Activated T-helper 1 cell treated with Interleukin-2 at 50 U/mL for 16 hours (primary cell): ENCODE measurements at regions not wholly inside any gene's neighbourhood (a gene's known extent, or its start where the extent isn't known, plus 50 kb on each side); places are given as distances from the start of the nearest gene placed in this dataset.

Experiments used
- DNase-seq: peaks from one replicate; pipeline ENCODE4 v3.0.0-alpha.2; 2020; ENCODE audit warnings: low read depth

DNA sequence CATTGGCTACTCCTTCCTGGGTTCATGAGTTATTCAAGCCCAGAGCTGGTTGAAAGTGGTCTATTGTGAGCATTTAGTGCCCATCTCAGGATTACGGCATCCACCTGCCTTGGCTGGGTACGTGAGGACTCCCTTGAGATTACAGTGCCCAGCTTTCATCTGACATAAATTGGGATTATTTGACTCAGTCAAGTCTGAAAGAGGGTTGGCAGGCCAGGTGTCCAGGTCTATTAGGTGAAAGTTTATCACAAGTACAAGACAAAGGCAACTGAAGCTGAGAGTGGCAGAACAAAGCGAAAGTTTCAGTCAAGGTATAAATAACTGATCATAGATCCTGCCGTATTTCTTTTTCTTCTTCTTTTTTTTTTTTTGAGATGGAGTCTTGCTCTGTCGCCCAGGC is 84.6 kb upstream of the ATF7IP start:
- DNase-seq: no peak

DNA sequence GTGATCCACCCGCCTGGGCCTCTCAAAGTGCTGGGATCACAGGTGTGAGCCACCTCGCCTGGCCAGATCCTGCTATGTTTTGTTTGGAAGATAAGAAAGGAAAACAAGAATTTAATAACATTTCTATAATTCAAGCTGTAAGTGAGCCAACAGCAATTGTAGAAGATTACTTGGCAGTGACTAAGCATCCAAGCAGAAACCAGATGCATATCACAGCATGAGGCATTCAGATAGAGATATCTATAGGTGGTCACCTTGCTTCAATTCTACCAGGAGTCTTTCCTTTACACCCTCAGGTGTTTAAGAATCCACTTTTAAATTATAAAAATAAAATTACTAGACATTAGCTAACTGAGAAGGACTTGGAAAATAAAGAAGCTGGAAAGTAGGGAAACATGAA is 83.9 kb upstream of the ATF7IP start:
- DNase-seq: no peak

DNA sequence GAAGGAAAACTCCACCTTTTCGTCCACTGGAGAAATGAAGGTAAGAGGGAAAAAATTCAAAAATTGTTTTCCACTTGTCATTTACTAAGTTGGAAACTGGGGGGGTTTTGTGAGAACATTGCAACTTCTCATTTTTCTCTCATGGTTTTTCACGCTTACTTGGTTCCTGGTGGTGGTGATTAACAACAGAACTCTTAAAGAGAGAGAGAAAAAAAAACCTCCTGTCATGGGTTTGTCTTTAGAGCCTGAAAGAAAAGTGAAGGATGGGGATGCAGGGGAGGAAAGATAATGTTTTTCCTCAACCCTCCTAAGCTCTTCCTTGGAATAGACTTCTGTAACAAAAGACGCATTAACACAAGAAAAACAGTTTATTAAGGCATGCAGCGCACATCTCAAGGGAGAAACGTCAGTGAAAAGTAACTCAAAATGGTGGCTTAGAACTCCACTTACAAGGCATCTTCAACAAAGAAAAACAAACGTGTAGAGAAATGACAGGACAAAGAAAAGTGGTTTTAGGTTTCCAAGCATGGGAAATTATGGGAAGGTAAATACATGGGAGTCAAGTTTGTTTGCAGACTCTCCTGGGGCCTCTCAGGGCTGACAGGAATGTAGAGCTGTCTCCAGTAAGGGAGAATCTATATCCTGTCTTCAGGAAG is 81.9 kb upstream of the ATF7IP start:
- no peak for DNase-seq

GRCh38 chr12:14284184-14284722 is 81.2 kb upstream of the ATF7IP start:
- no peak for DNase-seq

DNA sequence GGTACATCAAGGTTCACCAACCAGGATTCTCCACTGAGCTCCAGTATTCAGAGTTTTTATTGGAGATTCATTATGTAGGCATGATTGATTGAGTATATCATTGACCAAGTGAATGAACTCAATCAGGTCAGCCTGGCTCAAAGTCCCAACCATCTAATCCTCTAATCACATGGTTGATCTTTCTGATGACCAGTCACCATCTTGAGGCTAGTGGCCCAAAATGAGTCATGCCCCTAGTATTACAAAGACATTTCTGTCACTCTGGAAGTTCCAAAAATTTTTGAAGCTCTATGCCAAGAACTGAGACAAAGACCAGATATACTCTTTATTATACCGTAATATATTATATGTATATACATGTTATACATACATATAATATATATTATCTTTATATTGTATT is 75.9 kb upstream of the ATF7IP start:
- no peak for DNase-seq

DNA sequence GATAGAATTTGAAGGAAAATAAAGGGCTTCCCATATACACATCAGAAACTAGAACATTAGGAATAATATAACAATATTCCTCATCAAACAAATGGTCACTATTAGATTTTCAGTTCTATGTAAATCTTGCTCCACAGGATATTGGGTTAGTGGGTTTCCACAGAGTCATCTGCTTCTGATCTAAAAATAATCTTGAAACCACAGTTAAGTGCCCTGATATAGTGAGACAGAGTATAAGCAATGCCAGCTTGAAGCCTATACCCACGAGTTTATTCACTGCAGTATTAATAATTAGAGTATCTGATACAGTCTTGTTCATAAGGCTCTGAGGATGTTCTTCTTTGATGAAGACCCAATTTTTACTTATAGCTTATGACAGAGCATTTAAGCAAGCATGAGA is 74.5 kb upstream of the ATF7IP start:
- DNase-seq: no peak

- no peak for DNase-seq
Measured at GRCh38 chr12:14303661-14304155, 61.8 kb upstream of the ATF7IP start.

- no peak for DNase-seq
Measured at GRCh38 chr12:14307004-14307403, 58.5 kb upstream of the ATF7IP start.

DNA sequence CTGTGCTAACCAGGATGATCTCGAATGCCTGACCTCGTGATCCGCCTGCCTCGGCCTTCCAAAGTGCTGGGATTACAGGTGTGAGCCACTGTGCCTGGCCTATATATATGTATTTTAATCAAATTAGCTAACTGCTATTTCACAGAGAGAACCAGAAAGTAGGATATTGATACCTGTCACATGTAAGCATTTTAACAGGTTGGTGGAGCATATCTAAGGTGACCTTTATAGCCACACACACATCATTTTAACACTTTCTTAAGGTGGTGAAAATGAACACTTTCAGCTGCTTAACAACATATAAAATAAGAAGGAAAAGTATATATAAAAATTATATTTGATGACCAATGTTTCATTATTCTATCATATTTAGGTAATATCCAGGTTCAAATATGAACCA is 57.0 kb upstream of the ATF7IP start:
- DNase-seq: no peak

DNA sequence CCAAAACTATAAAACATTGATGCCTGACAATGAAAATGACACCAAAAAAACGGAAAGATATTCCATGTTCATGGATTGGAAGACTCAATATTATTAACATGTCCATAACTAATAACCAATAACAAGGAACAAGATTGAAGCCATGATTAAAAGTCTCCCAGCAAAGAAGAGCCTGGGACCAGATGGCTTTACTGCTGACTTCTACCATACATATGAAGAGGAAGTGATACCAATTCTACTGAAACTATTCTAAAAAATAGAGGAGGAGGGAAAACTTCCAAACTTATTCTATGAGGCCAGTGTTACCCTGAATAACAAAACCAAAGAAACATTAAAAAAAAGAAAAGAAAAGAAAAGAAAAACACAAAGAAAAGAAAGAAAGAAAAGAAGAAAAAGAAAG is 54.6 kb upstream of the ATF7IP start:
- no peak for DNase-seq

DNA sequence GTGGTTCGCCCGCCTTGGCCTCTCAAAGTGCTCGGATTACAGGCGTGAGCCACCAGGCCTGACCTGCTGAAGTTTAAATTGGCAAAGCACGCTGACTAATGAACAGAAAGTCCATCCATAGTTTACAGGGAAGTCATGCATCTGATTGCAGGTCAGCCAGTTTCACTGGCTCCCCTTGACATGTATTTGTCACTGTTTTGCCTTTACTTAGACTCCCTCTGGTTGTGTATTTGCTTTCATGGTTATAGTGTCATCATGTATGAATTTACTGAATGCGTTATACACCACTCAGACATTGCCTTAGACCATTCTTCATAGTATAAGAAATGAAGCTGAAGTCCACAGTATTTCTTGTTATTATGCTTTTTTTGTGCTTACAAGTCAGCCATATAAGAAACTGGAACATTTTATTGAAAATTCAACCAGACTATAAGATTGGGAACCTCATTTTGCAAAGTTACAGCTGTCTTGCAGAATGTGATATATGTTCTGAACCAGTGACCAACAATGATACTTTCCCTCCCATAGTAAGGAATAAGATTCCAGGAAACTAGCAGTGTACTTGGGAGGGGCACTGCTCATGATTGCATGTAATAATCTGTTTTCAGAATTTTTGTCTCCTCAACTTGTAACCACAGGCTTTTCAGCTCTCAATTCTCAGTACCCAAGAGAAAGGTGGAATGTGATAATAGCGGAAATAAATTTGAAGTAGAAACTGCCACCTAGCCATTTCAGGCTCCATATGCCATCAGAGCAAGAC is 51.9 kb upstream of the ATF7IP start:
- DNase-seq: no peak

DNA sequence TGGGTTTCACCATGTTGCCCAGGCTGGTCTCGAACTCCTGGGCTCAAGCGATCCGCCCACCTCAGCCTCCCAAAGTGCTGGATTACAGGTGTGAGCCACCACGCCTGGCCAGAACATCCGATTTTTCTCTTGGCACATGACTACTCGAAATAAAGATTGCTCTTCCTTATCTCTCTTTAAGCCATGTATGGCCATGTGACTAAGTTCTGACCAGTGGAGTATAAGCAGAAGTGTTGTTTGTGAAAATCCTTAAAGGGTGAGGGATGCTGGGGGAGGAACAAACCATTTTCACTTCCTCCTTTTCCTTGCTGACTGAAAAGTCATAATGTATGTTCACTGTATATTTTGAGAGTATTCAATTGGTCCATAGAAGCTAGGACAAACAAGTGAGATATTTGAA is 50.7 kb upstream of the ATF7IP start:
- no peak for DNase-seq

DNA sequence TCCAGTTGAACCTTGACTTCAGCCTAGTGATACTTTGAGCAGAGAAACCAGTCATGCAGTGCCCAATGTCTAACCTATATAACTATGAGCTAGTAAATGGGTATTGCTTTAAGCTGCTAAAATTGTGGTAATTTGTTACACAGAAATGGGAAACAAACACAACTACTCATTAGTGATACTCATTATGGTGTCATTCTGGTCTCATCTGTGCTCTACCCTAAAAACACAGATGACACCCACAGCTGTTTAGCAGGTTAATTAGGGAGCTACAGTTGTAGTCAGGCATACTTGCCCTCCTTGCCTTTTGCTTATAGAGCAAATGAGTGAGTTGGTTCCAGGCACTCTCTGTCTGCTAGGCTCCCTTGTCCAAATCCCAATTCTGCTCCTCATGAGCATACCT is 50.0 kb upstream of the ATF7IP start:
- DNase-seq: no peak
